ENCODE measurements at regions not wholly inside any gene's neighbourhood (a gene's known extent, or its start where the extent isn't known, plus 50 kb on each side); places are given as distances from the start of the nearest gene placed in this dataset.

DNA sequence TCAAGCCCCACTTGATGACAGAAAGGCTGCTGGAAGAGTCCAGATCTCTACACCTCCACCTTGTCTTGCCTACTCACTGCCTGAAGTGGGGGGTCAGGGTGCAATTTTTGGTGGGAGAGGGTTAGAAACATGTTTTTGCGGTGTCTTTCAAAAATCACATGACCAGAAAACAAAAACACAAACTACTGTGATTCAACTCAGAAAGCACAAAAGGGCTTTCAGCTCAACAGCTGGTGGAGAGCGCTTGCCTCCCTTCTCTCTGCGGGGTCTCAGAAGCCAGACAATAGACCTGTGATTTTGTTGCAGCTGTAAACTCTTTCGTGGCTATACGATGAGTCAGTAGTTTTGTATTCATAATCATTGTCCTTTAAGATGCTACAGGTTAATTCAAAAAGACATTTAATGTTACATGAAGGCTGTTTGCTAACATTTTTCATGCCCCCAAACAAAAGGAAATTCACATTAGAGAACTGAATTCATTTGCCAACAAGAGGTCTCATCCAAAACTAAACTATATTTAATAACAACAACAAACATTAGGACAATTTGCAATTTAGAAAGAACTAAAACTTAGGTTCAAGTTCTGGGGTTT, 172.6 kb upstream of the RAI14 start:
- peak; percentile 38 for ATAC-seq
- POLR2A ChIA-PET: no interaction called here
- Mint-ChIP-seq H3K4me1 (peaks cover 54% of the 10 kb centered on the region), H3K4me3 (no peak overlapping the region), H3K36me3 (peaks cover 18% of the 10 kb centered on the region), H3K27ac (peak overlapping the region; percentile 71; the same call in 1 of the 2 replicates), H3K9me3 (peaks cover 31% of the 10 kb centered on the region), H3K27me3 (ENCODE audit: low read depth) (peaks cover 8% of the 10 kb centered on the region)
- DNase-seq (ENCODE audit: low spot score): no peak
- TF ChIP-seq SP1 (CRISPR knock-in tag; conservative IDR thresholded peaks at IDR 0.05) (0 out of 2 replicates have a peak, but pooled peaks have one; percentile 35), FOXJ3 (CRISPR knock-in tag; IDR thresholded peaks at IDR 0.05; ENCODE audit: borderline replicate concordance) (0 out of 2 replicates have a peak, but pooled peaks have one; percentile 0), CREB1 (CRISPR knock-in tag; IDR thresholded peaks at IDR 0.05) (no peak), CDX4 (CRISPR knock-in tag; IDR thresholded peaks at IDR 0.05; ENCODE audit: borderline replicate concordance) (no peak), USF1 (CRISPR knock-in tag; IDR thresholded peaks at IDR 0.05) (peak; percentile 49; the same call in 1 of the 2 replicates), ATF1 (CRISPR knock-in tag; IDR thresholded peaks at IDR 0.05) (no peak), TP53 (CRISPR knock-in tag; IDR thresholded peaks at IDR 0.05) (no peak), NR1H2 (CRISPR knock-in tag; IDR thresholded peaks at IDR 0.05) (no peak)
- TF ChIP-seq, protein P1, sequence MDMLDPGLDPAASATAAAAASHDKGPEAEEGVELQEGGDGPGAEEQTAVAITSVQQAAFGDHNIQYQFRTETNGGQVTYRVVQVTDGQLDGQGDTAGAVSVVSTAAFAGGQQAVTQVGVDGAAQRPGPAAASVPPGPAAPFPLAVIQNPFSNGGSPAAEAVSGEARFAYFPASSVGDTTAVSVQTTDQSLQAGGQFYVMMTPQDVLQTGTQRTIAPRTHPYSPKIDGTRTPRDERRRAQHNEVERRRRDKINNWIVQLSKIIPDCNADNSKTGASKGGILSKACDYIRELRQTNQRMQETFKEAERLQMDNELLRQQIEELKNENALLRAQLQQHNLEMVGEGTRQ (CRISPR knock-in tag; IDR thresholded peaks at IDR 0.05): peak; percentile 71
- TF ChIP-seq, protein P2, sequence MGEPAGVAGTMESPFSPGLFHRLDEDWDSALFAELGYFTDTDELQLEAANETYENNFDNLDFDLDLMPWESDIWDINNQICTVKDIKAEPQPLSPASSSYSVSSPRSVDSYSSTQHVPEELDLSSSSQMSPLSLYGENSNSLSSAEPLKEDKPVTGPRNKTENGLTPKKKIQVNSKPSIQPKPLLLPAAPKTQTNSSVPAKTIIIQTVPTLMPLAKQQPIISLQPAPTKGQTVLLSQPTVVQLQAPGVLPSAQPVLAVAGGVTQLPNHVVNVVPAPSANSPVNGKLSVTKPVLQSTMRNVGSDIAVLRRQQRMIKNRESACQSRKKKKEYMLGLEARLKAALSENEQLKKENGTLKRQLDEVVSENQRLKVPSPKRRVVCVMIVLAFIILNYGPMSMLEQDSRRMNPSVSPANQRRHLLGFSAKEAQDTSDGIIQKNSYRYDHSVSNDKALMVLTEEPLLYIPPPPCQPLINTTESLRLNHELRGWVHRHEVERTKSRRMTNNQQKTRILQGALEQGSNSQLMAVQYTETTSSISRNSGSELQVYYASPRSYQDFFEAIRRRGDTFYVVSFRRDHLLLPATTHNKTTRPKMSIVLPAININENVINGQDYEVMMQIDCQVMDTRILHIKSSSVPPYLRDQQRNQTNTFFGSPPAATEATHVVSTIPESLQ (CRISPR knock-in tag; IDR thresholded peaks at IDR 0.05): no peak
- TF ChIP-seq, protein P3, sequence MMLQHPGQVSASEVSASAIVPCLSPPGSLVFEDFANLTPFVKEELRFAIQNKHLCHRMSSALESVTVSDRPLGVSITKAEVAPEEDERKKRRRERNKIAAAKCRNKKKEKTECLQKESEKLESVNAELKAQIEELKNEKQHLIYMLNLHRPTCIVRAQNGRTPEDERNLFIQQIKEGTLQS (CRISPR knock-in tag; conservative IDR thresholded peaks at IDR 0.05): no peak
- CTCF ChIA-PET: interaction anchor here (0.7 to 1.1 kb wide), 2 partner anchors 9 to 13 kb away, joined by 3 to 4 read pairs; no protein-coding TSS in a partner anchor

DNA sequence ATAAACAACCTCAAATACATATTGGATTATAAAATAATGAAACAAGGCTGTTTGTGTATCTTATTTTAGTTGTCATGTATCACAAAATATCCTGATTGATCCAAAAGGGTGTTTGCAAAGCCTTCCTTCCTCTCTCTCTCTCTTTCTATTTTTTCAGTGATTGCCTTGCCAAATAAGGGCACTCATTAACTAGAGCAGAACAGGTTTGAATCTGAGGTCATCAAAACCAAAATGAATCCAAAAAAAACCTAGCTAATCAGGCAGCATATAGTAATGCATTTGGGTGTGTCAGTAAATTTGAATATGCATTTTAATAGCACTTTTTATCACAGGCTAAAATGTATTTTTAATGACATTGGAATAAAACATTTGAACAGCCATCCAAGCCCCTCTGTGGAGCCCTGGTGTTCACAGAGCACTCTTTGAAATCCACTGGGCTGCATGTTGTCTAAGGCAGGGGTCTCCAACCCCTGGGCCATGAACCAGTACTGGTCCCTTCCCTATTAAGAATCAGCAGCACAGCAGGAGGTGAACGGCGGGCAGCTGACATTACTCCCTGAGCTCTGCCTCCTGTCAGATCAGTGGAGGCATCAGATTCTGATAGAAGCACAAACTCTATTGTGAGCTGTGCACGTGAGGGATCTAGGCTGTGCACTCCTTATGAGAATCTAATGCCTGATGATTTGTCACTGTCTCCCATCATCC, 171.8 kb upstream of the RAI14 start:
- Mint-ChIP-seq H3K27ac (0 out of 2 replicates have a peak overlapping the region, but pooled peaks have one; percentile 57), H3K4me3 (no peak overlapping the region), H3K27me3 (ENCODE audit: low read depth) (peaks cover 6% of the 10 kb centered on the region), H3K36me3 (peaks cover 18% of the 10 kb centered on the region), H3K9me3 (peaks cover 27% of the 10 kb centered on the region), H3K4me1 (peaks cover 59% of the 10 kb centered on the region)
- ChIA-PET POLR2A (no interaction called here), CTCF (interaction anchor here (1.1 to 3.7 kb wide), 8 partner anchors 12 to 519 kb away, joined by 3 to 30 read pairs (median 9); partner anchors contain the start of gene DNAJC21)
- DNase-seq (ENCODE audit: low spot score) (no peak), ATAC-seq (no peak)
- TF ChIP-seq PRRX2 (CRISPR knock-in tag; IDR thresholded peaks at IDR 0.05) (no peak), CBFB (CRISPR knock-in tag; IDR thresholded peaks at IDR 0.05; ENCODE audit: low read depth) (no peak), OVOL2 (CRISPR knock-in tag; IDR thresholded peaks at IDR 0.05; ENCODE audit: borderline replicate concordance) (no peak), RELA (CRISPR knock-in tag; IDR thresholded peaks at IDR 0.05; ENCODE audit: borderline replicate concordance) (no peak), TCF7 (CRISPR knock-in tag; IDR thresholded peaks at IDR 0.05; ENCODE audit: low read depth) (no peak), ZNF317 (CRISPR knock-in tag; IDR thresholded peaks at IDR 0.05; ENCODE audit: borderline replicate concordance, low read depth) (peak; percentile 98), NR1H2 (CRISPR knock-in tag; IDR thresholded peaks at IDR 0.05) (no peak)
